A549 (cell line): ENCODE measurements at regions not wholly inside any gene's neighbourhood (a gene's known extent, or its start where the extent isn't known, plus 50 kb on each side); places are given as distances from the start of the nearest gene placed in this dataset.

Source experiments
- ATAC-seq, 2 experiments: fragments of 200-7000 bp in 1 of 2; fragments of >200 bp in 1 of 2; cut with Nextera tagmentation in 1 of 2; cut with Tn5 transposase in 1 of 2; 3 replicates each; pipeline versions ENCODE4 v1.8.0 to v1.9.1; 2018 to 2020; ENCODE audit warnings: mild to moderate bottlenecking in 1 of 2, moderate library complexity in 1 of 2
- CTCF ChIA-PET: fragments of 300-600 bp; sonication (Branson Sonifier 250); formaldehyde crosslinking; extraction: SDS; loops from one replicate; lab custom pipeline; 2021; ENCODE audit warnings: antibody characterized with exemption, inconsistent platforms; lab: Yijun Ruan, JAX
- POLR2A ChIA-PET: fragments of 350-600 bp; formaldehyde crosslinking; extraction: SDS; loops from one replicate; lab custom pipeline; 2021; ENCODE audit warnings: antibody characterized with exemption, inconsistent platforms; lab: Yijun Ruan, JAX
- DNase-seq, 2 experiments: peaks; one replicate each; pipeline versions ENCODE4 v3.0.0 to v3.0.0-alpha.2; 2011 to 2016; ENCODE audit warnings: low read depth in 1 of 2, low spot score in 1 of 2
- FAIRE-seq: peaks from 2 replicates; lab custom pipeline; 2011; peaks lifted over from hg19 to GRCh38; lab: Jason Lieb, UNC
- H3K27ac ChIP-seq, 2 experiments: fragments of >200 bp; sonication (Bioruptor Twin); formaldehyde crosslinking; 3 replicates each; pipeline ENCODE4 v1.5.1; 2016 to 2017
- H3K4me1 ChIP-seq: fragments of >200 bp; sonication (Bioruptor Twin); formaldehyde crosslinking; 3 replicates; pipeline ENCODE4 v1.6.1; 2016
- H3K4me2 ChIP-seq: fragments of >200 bp; sonication (Bioruptor Twin); formaldehyde crosslinking; 3 replicates; pipeline ENCODE4 v1.6.1; 2016
- H3K4me3 ChIP-seq: fragments of >200 bp; sonication (Bioruptor Twin); formaldehyde crosslinking; 3 replicates; pipeline ENCODE4 v1.5.1; 2016
- H3K9me3 ChIP-seq: fragments of >200 bp; sonication (Bioruptor Twin); formaldehyde crosslinking; 3 replicates; pipeline ENCODE4 v1.6.1; 2016
- ATOH8 ChIP-seq: fragments of 250-450 bp; sonication (Bioruptor Pico); IDR thresholded peaks from 2 replicates; pipeline ENCODE4 v1.5.0; 2020; ENCODE audit warnings: low read depth, mild to moderate bottlenecking, moderate library complexity
- BCL3 ChIP-seq: fragments of >200 bp; sonication (Bioruptor Twin); formaldehyde crosslinking; IDR thresholded peaks from 3 replicates; pipeline ENCODE4 v1.6.1; 2016
- BHLHE40 ChIP-seq: IDR thresholded peaks from 2 replicates; pipeline ENCODE4 v1.6.1; 2012; ENCODE audit warnings: low read depth, low read length, inconsistent platforms
- CEBPB ChIP-seq, 2 experiments: fragments of >200 bp in 1 of 2; sonication (Bioruptor Twin) in 1 of 2; formaldehyde crosslinking in 1 of 2; IDR thresholded peaks; 2 replicates each; pipeline ENCODE4 v1.6.1; 2012 to 2016
- CHD4 ChIP-seq: fragments of 200-600 bp; sonication (generic); IDR thresholded peaks from 2 replicates; pipeline ENCODE4 v1.6.1; 2016; ENCODE audit warnings: antibody characterized with exemption, mild to moderate bottlenecking, borderline replicate concordance
- CTCF ChIP-seq: fragments of >200 bp; sonication (Bioruptor Twin); formaldehyde crosslinking; IDR thresholded peaks from 3 replicates; pipeline ENCODE4 v1.5.1; 2016
- EHF ChIP-seq: fragments of 250-450 bp; sonication (Bioruptor Pico); IDR thresholded peaks from 2 replicates; pipeline ENCODE4 v1.5.0; 2020; ENCODE audit warnings: mild to moderate bottlenecking
- EP300 ChIP-seq, 2 experiments: fragments of >200 bp; sonication (Bioruptor Twin); formaldehyde crosslinking; IDR thresholded peaks; 2 replicates in 1 of 2; 3 replicates in 1 of 2; pipeline ENCODE4 v1.6.1; 2016 to 2017
- FOSL2 ChIP-seq, 2 experiments: fragments of 450-650 bp in 1 of 2; fragments of >200 bp in 1 of 2; sonication (Bioruptor Twin) in 1 of 2; formaldehyde crosslinking; IDR thresholded peaks; 2 replicates each; pipeline versions ENCODE4 v1.5.0 to v1.6.1; 2016 to 2020; ENCODE audit warnings: mild to moderate bottlenecking in 1 of 2, moderate library complexity in 1 of 2
- FOXS1 ChIP-seq: fragments of 250-450 bp; sonication (Bioruptor Pico); IDR thresholded peaks from 2 replicates; pipeline ENCODE4 v1.5.0; 2020; ENCODE audit warnings: mild to moderate bottlenecking, moderate library complexity
- HES2 ChIP-seq: fragments of >200 bp; sonication (Bioruptor Twin); formaldehyde crosslinking; IDR thresholded peaks from 2 replicates; pipeline ENCODE4 v1.6.1; 2016
- HEYL ChIP-seq: fragments of 250-450 bp; sonication (Bioruptor Pico); IDR thresholded peaks from 2 replicates; pipeline ENCODE4 v1.8.0; 2021; ENCODE audit warnings: mild to moderate bottlenecking, moderate library complexity
- HMGXB4 ChIP-seq: fragments of 250-450 bp; sonication (Bioruptor Pico); IDR thresholded peaks from 2 replicates; pipeline ENCODE4 v1.5.0; 2021; ENCODE audit warnings: mild to moderate bottlenecking, moderate library complexity, borderline replicate concordance
- HOXA7 ChIP-seq: fragments of 250-450 bp; sonication (Bioruptor Pico); IDR thresholded peaks from 2 replicates; pipeline ENCODE4 v1.5.0; 2020; ENCODE audit warnings: mild to moderate bottlenecking, moderate library complexity
- JUN ChIP-seq, 2 experiments: fragments of >200 bp; sonication (Bioruptor Twin); formaldehyde crosslinking; IDR thresholded peaks; 2 replicates in 1 of 2; 3 replicates in 1 of 2; pipeline ENCODE4 v1.6.1; 2016 to 2017
- MAFK ChIP-seq: fragments of 450-650 bp; IDR thresholded peaks from 2 replicates; pipeline ENCODE4 v1.6.1; 2014; ENCODE audit not compliant: partially characterized antibody
- MAX ChIP-seq: IDR thresholded peaks from 2 replicates; pipeline ENCODE4 v1.6.1; 2012
- MYC ChIP-seq: IDR thresholded peaks from 2 replicates; pipeline ENCODE4 v1.6.1; 2012; ENCODE audit warnings: mild to moderate bottlenecking, inconsistent platforms, low read length, improper control_type of control experiment, borderline replicate concordance
- NFE2L2 ChIP-seq: fragments of 150-350 bp; conservative IDR thresholded peaks from 2 replicates; pipeline ENCODE4 v1.6.1; 2014; ENCODE audit warnings: low read length
- RNF2 ChIP-seq: fragments of 200-600 bp; sonication (generic); IDR thresholded peaks from 2 replicates; pipeline ENCODE4 v1.6.1; 2016; ENCODE audit warnings: low read depth, mild to moderate bottlenecking, antibody characterized with exemption, moderate library complexity, borderline replicate concordance
- SMC3 ChIP-seq: fragments of >200 bp; sonication (Bioruptor Twin); formaldehyde crosslinking; IDR thresholded peaks from 3 replicates; pipeline ENCODE4 v1.6.1; 2018; ENCODE audit warnings: inconsistent platforms
- SREBF2 ChIP-seq: fragments of 450-650 bp; IDR thresholded peaks from 2 replicates; pipeline ENCODE4 v1.6.1; 2014; ENCODE audit warnings: mild to moderate bottlenecking, moderate library complexity
- TFCP2L1 ChIP-seq: fragments of 250-450 bp; sonication (Bioruptor Pico); IDR thresholded peaks from 2 replicates; pipeline ENCODE4 v1.5.0; 2021; ENCODE audit warnings: mild to moderate bottlenecking
- USF2 ChIP-seq: fragments of 450-650 bp; IDR thresholded peaks from 2 replicates; pipeline ENCODE4 v1.6.1; 2014; ENCODE audit warnings: antibody characterized with exemption
- ZC3H11A ChIP-seq: fragments of 450-650 bp; IDR thresholded peaks from 2 replicates; pipeline ENCODE4 v1.6.1; 2014; ENCODE audit warnings: antibody characterized with exemption, mild to moderate bottlenecking
- ZFP36 ChIP-seq: fragments of 450-650 bp; IDR thresholded peaks from 2 replicates; pipeline ENCODE4 v1.6.1; 2014; ENCODE audit warnings: borderline replicate concordance; ENCODE audit not compliant: partially characterized antibody
- ZSCAN20 ChIP-seq: fragments of 250-450 bp; sonication (Bioruptor Pico); IDR thresholded peaks from 2 replicates; pipeline ENCODE4 v1.8.0; 2022; ENCODE audit warnings: mild to moderate bottlenecking, moderate library complexity
- WGBS: methylation state at CpG from one replicate; pipeline ENCODE4 v1.1.6; 2017; ENCODE audit errors: missing lambda C conversion rate; 5-methylcytosine and 5-hydroxymethylcytosine counted together

- FAIRE-seq = no peak
- no peaks in the 10 kb centered on the region for H3K4me1 ChIP-seq
- ATAC-seq = no peak
- POLR2A ChIA-PET = no interaction called here
- no peak for TF ChIP-seq TFCP2L1 (CRISPR knock-in tag)
- TF ChIP-seq CTCF = no peak
- TF ChIP-seq HOXA7 = no peak
- no peak for TF ChIP-seq USF2
- no peak for TF ChIP-seq EP300 (IDR thresholded peaks at IDR 0.05)
- TF ChIP-seq HEYL = no peak
- TF ChIP-seq MAX = no peak
- TF ChIP-seq CHD4 = no peak
- no peak for TF ChIP-seq ZSCAN20
- TF ChIP-seq HES2 = no peak
- no peak for TF ChIP-seq ZC3H11A
- TF ChIP-seq, all 56 proteins: peak for 0
- DNase-seq = no peak
- Histone ChIP-seq H3K4me3 (no peak overlapping the region), H3K4me2 (no peak overlapping the region), H3K27ac (no peak overlapping the region), H3K9me3 (no peaks in the 10 kb centered on the region; the same call in 2 of the 3 replicates)
- CTCF ChIA-PET = no interaction called here
- WGBS = 0% methylated on average over 1 of the region's 1 CpG
These were observed 856.4 kb upstream of the LRRC4C start for GRCh38 chr11:42315846-42316245.

GRCh38 chr11:42319921-42320320 lies 860.5 kb upstream of the LRRC4C start:
- POLR2A ChIA-PET = no interaction called here
- ATAC-seq (no peak), DNase-seq (no peak), FAIRE-seq (no peak)
- Histone ChIP-seq H3K9me3 (no peaks in the 10 kb centered on the region; the same call in 2 of the 3 replicates), H3K4me3 (no peak overlapping the region), H3K4me2 (no peak overlapping the region), H3K4me1 (no peaks in the 10 kb centered on the region), H3K27ac (no peak overlapping the region)
- TF ChIP-seq JUN (IDR thresholded peaks at IDR 0.05) (no peak), SMC3 (no peak), FOXS1 (CRISPR knock-in tag) (no peak), NFE2L2 (no peak), ZC3H11A (no peak), HMGXB4 (CRISPR knock-in tag) (no peak), MAFK (no peak)
- CTCF ChIA-PET = no interaction called here

- no peak for ATAC-seq
- H3K4me1 ChIP-seq = no peaks in the 10 kb centered on the region
- H3K27ac ChIP-seq = no peak overlapping the region
- no peak for TF ChIP-seq CEBPB (IDR thresholded peaks at IDR 0.05)
- no peak for TF ChIP-seq BCL3
- no peak for TF ChIP-seq ZC3H11A
- no peak for TF ChIP-seq SREBF2
- no peak for TF ChIP-seq RNF2
- no peak for TF ChIP-seq EHF (CRISPR knock-in tag)
- TF ChIP-seq ZFP36 = no peak
- TF ChIP-seq MYC = no peak
- TF ChIP-seq BHLHE40 = no peak
- TF ChIP-seq FOXS1 (CRISPR knock-in tag) = no peak
- no peak for TF ChIP-seq FOSL2 (IDR thresholded peaks at IDR 0.05)
- TF ChIP-seq FOSL2 (CRISPR knock-in tag; IDR thresholded peaks at IDR 0.05) = no peak
- no peak for TF ChIP-seq ATOH8
- TF ChIP-seq, all 56 proteins: peak for 0
- no peak overlapping the region for H3K4me2 ChIP-seq
- CTCF ChIA-PET = no interaction called here
- no peak for DNase-seq
- no peak for FAIRE-seq
- 16% methylated on average over 5 of the region's 5 CpGs for WGBS
- no peaks in the 10 kb centered on the region for H3K9me3 ChIP-seq
- POLR2A ChIA-PET = no interaction called here
- no peak overlapping the region for H3K4me3 ChIP-seq
These were observed 870.6 kb upstream of the LRRC4C start for GRCh38 chr11:42329929-42330565.
